AG20443 (cell line): ENCODE measurements at regions not wholly inside any gene's neighbourhood (a gene's known extent, or its start where the extent isn't known, plus 50 kb on each side); places are given as distances from the start of the nearest gene placed in this dataset.

Experiments used
- DNase-seq: peaks from one replicate; pipeline ENCODE4 v3.0.0; 2012; ENCODE audit warnings: low spot score, mixed read lengths

DNA sequence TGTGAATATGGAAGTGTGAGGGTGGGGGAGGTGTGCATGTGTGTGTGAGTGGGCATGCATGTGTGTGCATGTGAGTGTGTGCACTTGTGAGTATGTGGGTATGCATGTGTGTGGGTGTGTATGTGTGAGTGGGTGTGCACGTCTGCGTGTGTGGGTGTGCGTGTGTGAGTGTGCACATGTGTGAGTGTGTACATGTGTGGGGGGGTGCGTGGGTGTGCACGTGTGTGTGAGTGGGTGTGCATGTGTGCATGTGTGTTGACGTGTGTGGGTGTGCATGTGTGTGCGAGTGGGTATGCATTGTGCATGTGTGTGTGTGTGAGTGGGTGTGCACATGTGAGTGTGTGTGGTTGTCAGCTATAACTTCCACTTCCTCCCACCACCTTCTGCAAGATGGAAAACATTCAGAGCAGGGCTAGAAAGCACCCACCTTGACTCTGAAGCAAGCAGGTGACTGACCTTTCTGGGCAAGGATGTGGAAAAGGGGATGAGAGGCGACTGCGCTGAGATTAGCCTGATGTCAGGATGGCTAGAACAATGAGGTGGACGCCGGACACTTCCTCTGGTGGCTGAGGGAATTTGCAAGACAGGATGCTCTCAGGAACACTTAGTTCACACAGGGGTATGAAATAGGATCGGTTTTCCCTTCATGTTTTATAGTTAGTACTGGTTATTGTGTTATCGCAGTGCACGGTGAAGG, 103.6 kb downstream of the ACKR3 start:
- DNase-seq: no peak

DNA sequence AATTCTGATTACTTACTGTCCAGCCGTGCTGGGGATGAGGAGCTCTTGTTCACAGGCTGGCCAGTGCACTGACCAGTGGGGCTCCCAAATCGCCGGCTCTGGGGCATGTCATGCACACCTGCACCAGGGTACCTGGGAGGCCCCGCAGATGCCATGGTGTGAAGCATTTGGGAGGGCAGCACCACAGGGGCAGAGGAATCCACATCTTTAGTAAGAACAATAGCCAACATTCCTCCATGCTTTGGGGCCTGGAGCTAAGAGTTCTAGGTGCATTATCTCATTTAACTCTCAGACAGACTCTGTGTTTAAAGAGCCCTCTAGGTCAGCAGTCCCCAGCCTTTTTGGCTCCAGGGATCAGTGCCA, 104.2 kb downstream of the ACKR3 start:
- no peak for DNase-seq

DNA sequence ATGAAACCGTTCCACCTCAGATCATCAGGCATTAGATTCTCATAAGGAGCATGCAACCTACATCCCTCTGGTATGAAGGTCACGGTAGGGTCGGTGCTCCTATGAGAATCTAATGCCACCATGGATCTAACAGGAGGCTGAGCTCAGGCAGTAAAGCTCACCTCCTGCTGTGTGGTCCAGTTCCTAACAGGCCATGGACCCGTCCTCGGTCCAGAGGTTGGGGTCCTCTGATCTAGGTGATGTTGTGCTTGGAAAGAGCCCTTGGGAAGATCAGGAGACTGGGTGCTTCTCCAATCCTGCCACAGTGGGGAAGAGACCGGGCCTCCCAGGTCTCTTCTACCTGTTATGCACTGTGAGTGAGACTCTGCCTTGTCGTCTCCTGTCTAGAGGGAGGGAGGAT, 104.6 kb downstream of the ACKR3 start:
- no peak for DNase-seq

DNA sequence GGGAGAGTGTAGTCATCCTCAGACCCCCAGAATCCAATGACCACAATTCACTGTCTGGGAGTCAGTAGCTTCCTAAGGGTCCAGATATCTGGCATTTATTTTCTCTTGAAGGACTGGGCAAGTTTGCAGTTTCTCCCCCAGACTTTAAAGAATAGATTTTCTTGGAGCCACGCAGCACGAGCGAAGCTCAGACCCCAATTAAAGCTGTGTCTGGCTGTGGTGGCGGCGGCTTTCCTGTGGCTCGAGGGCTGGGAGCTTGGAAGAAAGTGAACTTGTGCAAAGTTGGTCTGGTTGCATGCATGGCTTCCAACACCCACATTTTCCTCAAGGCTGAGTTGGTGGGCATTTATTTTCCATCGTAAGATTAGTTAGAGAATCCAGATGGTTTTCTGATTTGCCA, 105.0 kb downstream of the ACKR3 start:
- no peak for DNase-seq

DNA sequence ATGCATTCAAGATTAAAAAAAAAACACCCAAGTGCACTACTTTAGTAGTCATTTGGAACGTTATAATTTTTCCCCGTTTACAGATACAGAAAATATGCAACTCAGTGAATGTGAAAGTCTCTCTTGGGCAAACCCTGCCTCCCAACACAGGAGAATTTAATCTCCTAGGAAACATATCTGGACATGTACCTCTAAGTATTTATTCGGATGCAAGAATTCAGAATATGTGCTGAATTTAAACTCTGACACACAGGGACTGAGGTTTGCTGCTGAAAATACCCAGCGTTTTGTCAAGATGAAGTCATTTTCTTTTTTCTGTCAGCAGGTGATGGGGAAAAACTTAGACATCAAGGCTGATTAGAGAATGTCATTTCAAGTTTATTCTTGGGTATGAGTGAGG, 105.4 kb downstream of the ACKR3 start:
- DNase-seq: no peak

DNA sequence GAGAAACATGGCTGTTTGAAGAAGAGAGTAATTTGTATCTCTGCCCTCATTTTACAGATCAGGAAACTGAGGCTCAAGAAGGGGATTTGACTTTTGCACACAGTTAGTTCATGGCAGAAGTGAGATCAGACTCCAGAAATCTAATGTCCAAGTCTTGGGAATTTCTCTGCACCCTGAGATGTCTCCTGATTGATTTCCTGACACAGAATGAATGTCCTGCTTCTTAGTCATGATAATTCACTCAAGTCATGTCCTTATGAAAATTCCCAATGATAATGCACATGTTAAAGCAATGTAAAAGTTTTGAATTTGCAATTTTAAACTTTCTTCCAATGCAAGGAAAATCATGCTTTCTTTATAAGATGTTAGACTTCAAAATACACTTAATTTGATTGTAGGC, 105.9 kb downstream of the ACKR3 start:
- no peak for DNase-seq

DNA sequence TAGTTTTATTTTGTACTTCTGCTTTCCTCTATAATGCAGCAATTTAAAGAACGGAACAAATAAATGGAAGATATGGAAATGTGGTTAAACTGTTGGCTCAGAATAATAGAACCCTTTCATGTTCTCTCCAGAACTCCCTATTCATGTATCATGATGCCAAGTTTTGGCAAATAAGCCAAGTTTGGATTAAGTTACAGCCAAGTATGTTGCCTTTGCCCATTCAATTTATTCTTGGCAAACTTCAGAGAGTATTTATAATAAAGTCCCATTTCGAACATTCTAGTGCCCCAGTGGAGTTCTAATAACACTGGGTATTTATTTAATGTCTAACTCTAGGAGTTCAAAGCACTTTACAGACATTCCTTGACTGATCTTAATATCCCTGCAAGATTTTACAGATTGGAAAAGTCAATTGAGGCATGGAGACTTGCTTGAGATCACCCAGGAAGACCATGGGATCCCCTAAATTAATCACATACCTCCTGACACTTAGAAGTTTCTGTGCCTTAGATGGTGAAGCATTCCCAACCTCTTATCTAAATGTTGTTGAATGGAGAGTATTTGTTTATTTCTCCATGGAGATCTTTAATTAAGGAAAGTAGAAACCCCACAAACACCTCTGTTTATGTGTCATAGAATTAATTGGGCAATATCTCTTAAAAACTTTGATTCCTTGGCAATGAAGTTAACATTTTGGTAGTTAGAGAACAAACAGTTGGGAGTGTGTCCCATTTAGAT, 106.7 kb downstream of the ACKR3 start:
- DNase-seq: no peak

DNA sequence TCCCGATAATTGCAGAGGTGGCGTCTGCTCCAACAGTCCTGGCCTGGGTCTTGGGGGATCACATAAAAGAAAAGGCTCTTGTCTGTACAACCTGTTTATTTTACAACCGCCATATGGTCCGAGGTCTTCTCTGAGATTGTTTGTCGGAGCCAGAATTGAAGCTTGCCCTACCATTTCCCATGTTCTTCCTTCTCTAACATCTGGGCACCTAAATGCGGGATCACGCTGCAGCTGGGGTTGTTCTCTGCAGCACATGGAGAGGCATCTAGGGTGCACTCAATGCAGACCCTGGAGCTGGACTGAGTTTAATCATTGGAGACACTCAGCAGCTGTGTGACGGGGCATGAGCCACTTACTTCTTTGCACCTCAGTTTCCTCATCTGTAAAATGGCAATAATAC, 107.7 kb downstream of the ACKR3 start:
- DNase-seq: no peak

DNA sequence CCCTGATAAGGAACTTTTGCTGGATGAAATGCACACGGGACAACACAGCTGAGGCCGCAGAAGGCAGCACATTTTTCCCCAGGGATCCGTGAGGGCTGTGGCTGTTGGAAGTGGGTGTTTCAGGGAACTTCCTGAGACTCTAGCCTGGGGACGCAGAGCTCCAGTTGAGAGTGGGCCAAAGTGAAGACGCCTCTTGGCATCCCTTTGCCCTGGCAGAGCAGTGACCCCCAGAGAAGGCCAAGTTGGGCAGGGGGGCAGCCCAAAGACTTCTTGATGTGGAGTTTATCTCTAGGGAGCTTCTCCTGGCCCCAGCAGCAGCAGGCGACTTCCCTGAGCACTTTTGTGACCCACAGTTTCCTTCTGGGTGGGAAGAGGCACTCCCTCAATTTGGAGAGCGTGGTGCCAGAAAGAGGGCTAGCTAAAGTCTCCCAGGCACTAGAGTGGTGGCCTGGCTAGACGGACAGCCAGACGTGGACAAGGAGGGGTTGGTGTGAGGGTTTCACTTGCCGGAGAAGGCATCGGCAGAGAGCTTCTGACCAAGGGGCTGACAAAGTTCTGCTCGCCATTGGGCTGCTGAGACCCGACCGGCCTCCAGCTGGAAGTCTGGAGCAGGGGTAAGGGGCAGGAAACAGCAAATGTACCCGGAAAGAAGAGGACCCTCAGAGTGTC, 108.8 kb downstream of the ACKR3 start:
- DNase-seq: no peak

DNA sequence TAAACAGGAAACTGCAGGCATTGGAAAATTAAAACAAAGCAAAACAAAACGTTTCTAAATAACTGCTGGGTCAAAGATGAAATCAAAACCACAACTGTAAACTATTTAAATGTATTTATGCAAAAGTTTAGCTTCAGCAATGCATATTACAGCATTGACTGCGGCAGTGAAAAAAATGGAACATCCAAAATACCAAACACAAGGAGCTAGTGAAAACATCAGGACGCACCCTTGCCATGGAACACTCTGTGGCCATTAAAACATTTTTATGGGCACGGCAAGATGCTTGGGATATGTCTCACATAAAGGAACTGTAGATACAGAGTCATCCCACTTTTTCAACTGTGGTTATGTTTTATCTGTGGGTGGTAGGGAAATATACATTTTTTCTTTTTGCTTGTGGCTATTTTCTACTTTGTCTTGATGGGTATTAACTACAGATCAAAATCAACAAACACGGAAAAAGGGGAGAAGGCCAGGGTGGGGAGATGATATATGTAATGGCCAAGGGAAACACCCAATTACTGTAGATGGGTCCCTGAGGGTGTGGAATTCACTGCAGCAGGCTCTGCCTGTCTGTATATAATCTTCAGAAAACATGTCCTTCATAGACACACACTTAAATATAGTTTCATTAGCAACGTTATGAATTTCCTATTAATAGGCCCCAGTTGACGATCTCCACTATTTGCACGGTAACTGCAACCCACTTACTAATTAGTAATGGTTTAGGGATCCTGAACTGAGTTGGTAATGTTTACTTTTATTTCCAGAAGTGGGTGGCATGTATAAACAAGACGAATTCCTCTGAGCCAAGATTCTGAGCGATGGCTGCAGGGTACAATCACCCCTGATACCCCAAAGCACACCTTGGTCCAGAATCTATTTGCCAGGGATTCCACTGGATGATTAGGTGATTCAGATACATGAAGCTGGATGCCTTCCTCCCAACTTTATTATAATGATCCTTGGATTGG, 110.5 kb downstream of the ACKR3 start:
- DNase-seq: no peak

DNA sequence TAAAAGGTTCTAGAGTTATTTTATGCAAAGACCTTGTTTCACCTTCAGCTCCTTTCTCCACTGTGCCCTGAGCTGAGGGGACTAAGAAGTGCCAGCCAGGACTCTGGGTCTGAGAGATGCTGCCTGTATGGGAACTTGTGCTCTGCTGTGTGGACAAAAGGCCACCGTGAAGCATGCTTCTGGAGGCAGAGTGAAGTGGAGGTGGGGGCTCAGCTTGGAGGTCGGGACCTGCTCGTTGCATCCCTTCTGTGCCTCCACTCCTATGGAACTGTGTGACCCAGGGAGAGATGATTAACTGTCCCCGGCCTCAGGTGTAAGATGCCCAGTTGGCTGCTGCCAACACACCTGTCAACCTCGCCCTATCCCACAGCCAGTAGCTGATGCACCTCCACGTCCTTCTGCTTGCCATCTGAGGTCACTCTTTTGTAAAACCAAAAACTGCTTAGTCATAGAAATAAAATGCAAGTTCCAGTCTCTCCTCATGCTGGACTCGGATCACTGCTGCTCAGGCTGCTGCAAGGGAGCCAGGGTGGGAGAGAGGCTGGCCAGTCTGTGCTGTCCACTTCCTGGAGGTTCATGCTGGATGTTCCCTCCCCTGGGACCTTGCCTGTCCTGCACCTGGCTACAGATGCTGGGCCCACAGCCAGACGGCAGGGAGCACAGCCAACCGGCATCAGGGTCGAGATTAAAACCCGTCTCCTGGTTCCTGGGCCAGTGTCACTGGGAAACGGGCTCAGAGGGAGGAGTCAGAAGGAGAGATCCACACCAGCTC, 113.2 kb downstream of the ACKR3 start:
- peak; percentile 45 for DNase-seq

DNA sequence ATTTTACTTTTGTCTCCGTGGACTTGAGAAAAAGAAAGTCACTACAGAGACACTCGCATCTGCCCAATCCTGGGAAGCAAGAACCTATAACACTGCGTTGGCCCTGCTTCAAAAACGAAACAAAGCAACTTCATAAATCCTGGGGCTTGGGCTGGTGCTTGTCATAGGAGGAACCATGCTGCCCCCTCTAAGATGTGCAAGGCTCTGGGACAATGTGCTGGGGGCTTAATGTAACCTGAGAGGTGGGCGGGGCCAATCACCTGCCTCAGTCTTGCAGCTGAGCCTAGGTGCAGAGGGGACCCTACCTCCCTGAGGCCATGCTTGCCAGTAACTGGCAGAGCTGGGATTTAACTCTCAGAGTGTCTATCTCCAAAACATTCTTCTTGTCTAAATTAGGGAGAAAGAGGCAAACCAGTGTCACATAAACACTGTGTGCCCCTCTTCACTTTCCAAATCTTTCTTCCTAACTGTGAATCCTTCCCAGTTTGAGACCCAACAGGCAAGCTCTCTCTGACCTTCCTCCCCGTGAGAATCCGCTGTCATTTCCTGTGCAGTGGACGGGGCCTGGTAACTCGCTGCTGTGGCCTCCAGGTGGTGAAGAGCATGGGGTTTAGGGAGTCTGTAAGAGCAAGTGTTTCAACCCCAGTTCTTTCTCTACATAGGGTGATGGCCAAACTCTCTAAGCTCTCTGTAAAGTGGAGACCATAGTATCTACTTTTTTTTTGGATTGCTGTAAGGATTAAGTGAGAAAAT, 115.1 kb downstream of the ACKR3 start:
- no peak for DNase-seq

DNA sequence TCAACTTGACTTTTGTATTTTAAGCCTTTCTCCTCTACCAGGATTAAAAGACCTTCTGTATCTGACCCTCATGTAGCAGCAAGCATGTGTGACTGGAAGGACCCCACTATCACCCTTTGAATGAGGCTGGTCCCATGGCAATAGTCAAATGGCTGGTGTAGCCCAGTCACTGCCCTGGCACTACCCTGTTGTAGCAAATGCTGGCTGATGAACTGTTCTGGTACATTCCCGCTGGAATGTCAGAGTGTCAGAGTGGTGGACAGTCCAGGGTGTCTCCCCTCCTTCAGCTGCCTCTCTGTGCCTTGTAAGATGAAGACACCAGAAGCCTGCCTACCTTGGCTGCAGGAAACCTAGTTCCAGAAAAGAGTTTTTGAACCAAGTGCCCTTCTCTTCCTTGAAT, 115.7 kb downstream of the ACKR3 start:
- DNase-seq: no peak

DNA sequence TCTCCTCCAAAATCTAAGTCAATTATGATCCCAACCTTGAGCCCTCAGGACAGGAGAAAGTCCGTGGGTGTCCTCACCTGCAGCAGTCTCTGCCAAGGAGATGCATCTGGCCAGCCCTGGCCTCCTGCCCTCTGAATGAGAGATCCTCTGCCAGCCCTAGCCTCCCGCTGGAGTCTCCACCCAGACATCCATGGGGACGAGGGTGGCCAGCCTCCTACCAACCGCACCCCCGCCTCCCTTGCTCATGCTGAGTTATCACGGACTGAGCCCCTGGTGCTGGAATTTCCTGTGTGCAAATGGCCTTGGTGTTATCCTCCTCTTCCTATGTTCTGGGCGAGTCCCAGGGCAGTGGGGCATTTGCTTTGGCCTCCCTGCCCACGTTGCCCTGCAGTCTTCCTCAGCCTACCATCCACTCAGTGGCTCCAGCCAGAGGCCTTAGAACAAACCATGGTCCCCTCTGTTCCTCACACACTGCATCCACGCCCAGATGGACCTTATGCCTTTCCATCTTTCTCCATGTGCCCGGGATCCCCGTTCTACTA, 116.4 kb downstream of the ACKR3 start:
- DNase-seq: no peak

DNA sequence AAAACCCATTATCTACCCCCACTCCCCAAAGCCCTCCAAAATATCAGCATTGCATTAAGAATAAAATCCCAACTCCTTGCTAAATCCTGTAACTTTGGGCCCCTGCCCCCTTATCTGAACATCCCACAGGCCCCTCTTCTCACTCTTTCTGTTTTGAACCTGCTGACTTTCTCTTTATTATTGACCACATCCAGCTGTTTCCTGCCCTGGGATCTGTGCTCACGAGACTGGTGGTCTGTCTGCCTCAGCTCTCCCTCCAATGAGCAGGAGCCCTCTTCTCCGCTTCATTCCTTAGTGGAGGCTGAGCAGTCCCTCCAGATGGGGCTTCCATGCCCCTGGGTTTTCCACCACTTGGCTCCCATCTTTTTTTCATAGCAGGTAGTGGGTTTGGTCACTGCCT, 116.9 kb downstream of the ACKR3 start:
- no peak for DNase-seq

DNA sequence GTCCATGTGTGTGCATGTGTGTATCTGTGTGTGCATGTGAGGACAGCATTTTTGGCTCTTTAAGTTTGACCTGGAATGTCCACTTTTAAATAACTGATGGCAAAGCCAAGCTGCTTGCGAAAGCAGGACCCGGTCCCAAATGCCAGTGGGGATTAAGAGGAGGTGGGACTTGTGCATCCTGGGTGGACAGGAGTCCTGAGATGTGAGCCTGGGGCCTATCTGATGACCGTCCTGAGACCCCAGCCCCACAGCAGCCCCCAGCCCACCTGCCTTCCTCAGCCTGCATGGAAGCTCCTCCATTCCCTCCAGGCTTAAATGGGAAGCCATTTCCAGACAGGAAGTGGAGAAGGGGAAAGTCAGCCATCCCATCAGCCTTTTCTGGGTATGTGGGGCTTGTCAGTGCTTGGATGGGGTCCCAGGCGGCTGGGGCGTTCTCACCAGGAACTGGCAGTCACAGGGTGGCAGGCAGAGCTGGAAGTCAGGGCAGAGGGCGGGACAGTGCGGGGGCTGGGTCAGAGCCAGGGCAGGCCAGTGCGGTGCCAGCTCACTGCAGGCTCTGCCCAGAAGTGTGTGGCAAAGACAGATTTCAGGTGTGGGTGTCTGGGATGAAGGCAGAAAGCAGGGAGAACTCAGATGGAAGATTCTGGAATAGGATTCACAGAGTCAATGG, 117.8 kb downstream of the ACKR3 start:
- no peak for DNase-seq

DNA sequence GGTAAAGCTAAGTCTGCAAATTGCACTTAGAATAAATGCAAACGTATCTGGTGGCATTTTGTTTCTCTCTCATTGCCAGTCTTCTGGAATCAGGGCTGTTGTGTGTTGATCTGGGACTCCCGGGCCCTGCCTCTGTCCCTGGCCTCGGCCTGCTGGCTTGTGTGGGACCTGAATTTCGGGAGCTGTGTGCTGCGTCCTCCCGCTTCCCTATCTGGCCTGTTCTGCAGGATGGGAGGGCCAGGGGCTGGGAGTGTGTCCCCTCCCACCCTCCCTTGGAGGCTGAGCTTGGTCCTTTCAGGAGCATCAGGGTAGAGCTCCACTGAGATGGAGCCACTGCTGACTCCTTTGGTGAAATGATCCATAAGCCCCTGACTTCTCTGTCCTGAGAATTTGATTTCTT, 118.5 kb downstream of the ACKR3 start:
- DNase-seq: no peak

DNA sequence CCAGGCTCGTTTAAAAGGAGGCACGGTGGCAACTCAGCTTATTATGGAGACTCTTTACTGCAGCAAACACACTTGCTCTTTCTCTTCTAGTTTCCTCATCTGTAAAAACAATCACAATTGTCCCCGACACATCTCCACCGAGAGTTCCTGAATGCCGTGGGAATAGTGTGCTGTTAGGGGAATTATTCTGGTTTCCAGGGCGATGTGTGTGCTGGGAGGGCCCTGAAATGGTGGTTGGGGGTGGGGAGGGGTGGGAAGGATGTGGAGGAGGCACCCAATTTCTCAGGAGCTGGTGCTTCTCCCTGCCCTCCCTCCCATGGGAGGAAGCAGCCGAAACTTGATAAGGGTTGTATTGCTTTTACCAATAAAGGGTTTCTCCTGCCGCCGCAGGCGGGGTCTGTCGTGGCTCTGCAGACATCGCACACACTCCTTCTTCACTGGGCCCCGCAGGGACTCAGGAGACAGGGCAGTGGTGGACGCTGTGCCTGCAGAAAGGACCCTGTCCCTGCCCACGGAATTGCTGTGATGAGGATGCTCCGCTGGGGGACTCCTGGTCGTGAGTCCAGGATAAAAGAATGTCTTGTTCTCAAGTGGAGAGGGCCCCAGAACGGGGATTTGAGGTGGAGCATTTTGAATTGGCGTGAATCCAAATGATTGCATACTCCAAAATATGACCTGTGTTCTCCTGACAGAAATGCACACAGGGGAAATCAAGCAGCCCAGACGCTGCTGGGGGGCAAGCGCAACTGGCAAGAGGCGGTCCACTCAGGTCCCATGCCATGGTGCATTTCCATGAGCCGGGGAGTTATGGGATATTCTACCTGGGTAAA, 119.2 kb downstream of the ACKR3 start:
- no peak for DNase-seq

DNA sequence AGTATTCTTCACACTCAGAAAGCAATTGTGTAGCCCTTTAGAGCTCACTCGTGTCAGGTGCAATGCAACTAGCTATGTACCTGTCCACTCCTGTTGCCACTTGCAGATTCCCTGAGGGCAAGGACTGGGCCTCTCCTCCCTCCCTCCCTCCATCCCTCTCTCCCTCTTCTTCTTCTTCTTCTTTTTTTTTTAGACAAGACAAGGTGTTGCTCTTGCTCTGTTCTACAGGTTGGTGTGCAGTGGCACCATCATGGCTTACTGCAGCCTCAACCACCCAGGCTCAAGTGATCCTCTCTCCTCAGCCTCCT, 119.7 kb downstream of the ACKR3 start:
- DNase-seq: no peak
